GM12878 (cell line): ENCODE measurements at regions not wholly inside any gene's neighbourhood (a gene's known extent, or its start where the extent isn't known, plus 50 kb on each side); places are given as distances from the start of the nearest gene placed in this dataset.

Source experiments
- ATAC-seq: fragments of 200-7000 bp; cut with Tn5 transposase; 3 replicates; pipeline ENCODE4 v1.9.1; 2020; ENCODE audit warnings: mild to moderate bottlenecking, moderate library complexity
- BruUV-seq: library from RNA; stranded (reverse); fragments of 400-500 nt; replicated peaks from 2 replicates; lab custom pipeline; 2021; lab: Mats Ljungman, UMichigan
- CTCF ChIA-PET: fragments of 300-600 bp; sonication (Branson Sonifier 250); formaldehyde crosslinking; extraction: SDS; loops from one replicate; lab custom pipeline; 2021; ENCODE audit warnings: inconsistent platforms; lab: Yijun Ruan, JAX
- POLR2A ChIA-PET: fragments of 350-600 bp; formaldehyde crosslinking; extraction: SDS; loops from one replicate; lab custom pipeline; 2021; ENCODE audit warnings: inconsistent platforms; lab: Charles Lee
- RAD21 ChIA-PET: fragments of 300-600 bp; sonication (Branson Sonifier 250); formaldehyde crosslinking; loops from one replicate; lab custom pipeline; 2023; ENCODE audit warnings: antibody characterized with exemption; ENCODE audit not compliant: unreplicated experiment; lab: Charles Lee
- SMC1A ChIA-PET: fragments of 300-600 bp; sonication (Branson Sonifier 250); formaldehyde crosslinking; loops from one replicate; lab custom pipeline; 2023; ENCODE audit not compliant: unreplicated experiment, uncharacterized antibody; lab: Charles Lee
- DNase-seq: peaks from one replicate; pipeline ENCODE4 v3.0.0-alpha.2; 2011; ENCODE audit warnings: low read depth, low spot score
- FAIRE-seq: peaks from 3 replicates; lab custom pipeline; 2011; peaks lifted over from hg19 to GRCh38; lab: Jason Lieb, UNC
- H2AFZ ChIP-seq: 2 replicates; pipeline ENCODE4 v1.6.0; 2011; ENCODE audit warnings: low read depth, low read length, control low read depth; ENCODE audit not compliant: control insufficient read depth
- H3K27ac ChIP-seq: 2 replicates; pipeline ENCODE4 v1.5.1; 2011; ENCODE audit warnings: control low read depth; ENCODE audit not compliant: control insufficient read depth, insufficient read depth
- H3K27me3 ChIP-seq, 2 experiments: replicated peaks in 1 of 2; 2 replicates each; pipeline versions ENCODE4 v1.6.0 to v1.6.1; 2011; ENCODE audit warnings: low read length in 1 of 2; ENCODE audit not compliant: control insufficient read depth in 2 of 2, insufficient read depth in 2 of 2
- H3K36me3 ChIP-seq, 2 experiments: 2 replicates each; pipeline ENCODE4 v1.5.1; 2011; ENCODE audit warnings: low read length in 1 of 2; ENCODE audit not compliant: control insufficient read depth in 2 of 2, insufficient read depth in 2 of 2
- H3K4me1 ChIP-seq: 2 replicates; pipeline ENCODE4 v1.6.1; 2011; ENCODE audit warnings: mild to moderate bottlenecking, low read length, moderate library complexity, mixed read lengths; ENCODE audit not compliant: control insufficient read depth, insufficient read depth
- H3K4me2 ChIP-seq: 2 replicates; pipeline ENCODE4 v1.6.0; 2011; ENCODE audit warnings: control low read depth; ENCODE audit not compliant: control insufficient read depth, insufficient read depth
- H3K4me3 ChIP-seq: fragments of 200-600 bp; sonication (generic); 2 replicates; pipeline ENCODE4 v1.5.1; 2016
- H3K79me2 ChIP-seq: 2 replicates; pipeline ENCODE4 v1.6.0; 2011; ENCODE audit warnings: low read length; ENCODE audit not compliant: control insufficient read depth, insufficient read depth
- H3K9ac ChIP-seq: 2 replicates; pipeline ENCODE4 v1.8.0; 2011; ENCODE audit warnings: low read length, control low read depth, mixed read lengths; ENCODE audit not compliant: control insufficient read depth, insufficient read depth
- H3K9me3 ChIP-seq: replicated peaks from 3 replicates; pipeline ENCODE4 v1.5.1; 2011; ENCODE audit warnings: mild to moderate bottlenecking, low read length; ENCODE audit not compliant: control insufficient read depth, insufficient read depth
- H4K20me1 ChIP-seq: 2 replicates; pipeline ENCODE4 v1.6.0; 2011; ENCODE audit not compliant: control insufficient read depth, insufficient read depth
- BCLAF1 ChIP-seq: fragments of 450-650 bp; IDR thresholded peaks from 2 replicates; pipeline ENCODE4 v1.6.1; 2017; ENCODE audit warnings: antibody characterized with exemption, mild to moderate bottlenecking, moderate library complexity
- CBX3 ChIP-seq: fragments of 200-600 bp; sonication (generic); IDR thresholded peaks from 2 replicates; pipeline ENCODE4 v1.6.1; 2016; ENCODE audit warnings: low read depth, borderline replicate concordance
- CREM ChIP-seq: IDR thresholded peaks from 2 replicates; pipeline ENCODE4 v1.6.1; 2014; ENCODE audit warnings: antibody characterized with exemption, low read depth
- CUX1 ChIP-seq: IDR thresholded peaks from 2 replicates; pipeline ENCODE4 v1.6.1; 2012; ENCODE audit warnings: improper control_type of control experiment, low read depth, low read length; ENCODE audit not compliant: insufficient replicate concordance
- DPF2 ChIP-seq: fragments of 450-650 bp; IDR thresholded peaks from 2 replicates; pipeline ENCODE4 v1.6.1; 2017; ENCODE audit warnings: mild to moderate bottlenecking
- FOXM1 ChIP-seq: IDR thresholded peaks from 2 replicates; pipeline ENCODE4 v1.6.1; 2012; ENCODE audit warnings: low read depth, mild to moderate bottlenecking, inconsistent platforms, low read length, moderate library complexity
- HSF1 ChIP-seq: fragments of 150-350 bp; IDR thresholded peaks from 2 replicates; pipeline ENCODE4 v1.6.1; 2014; ENCODE audit warnings: mild to moderate bottlenecking, low read depth, low read length
- KDM1A ChIP-seq: fragments of 200-600 bp; sonication (generic); IDR thresholded peaks from 2 replicates; pipeline ENCODE4 v1.6.1; 2016; ENCODE audit warnings: borderline replicate concordance
- NRF1 ChIP-seq: conservative IDR thresholded peaks from 2 replicates; pipeline ENCODE4 v1.6.1; 2011; ENCODE audit warnings: mild to moderate bottlenecking, low read depth, low read length, improper control_type of control experiment
- PAX8 ChIP-seq: fragments of 450-650 bp; IDR thresholded peaks from 2 replicates; pipeline ENCODE4 v1.6.1; 2017; ENCODE audit warnings: mild to moderate bottlenecking, moderate library complexity
- PML ChIP-seq: IDR thresholded peaks from 2 replicates; pipeline ENCODE4 v1.6.1; 2012; ENCODE audit warnings: low read length, inconsistent platforms
- SUPT20H ChIP-seq: IDR thresholded peaks from 2 replicates; pipeline ENCODE4 v1.6.1; 2011; ENCODE audit warnings: low read depth, mild to moderate bottlenecking, low read length, moderate library complexity, borderline replicate concordance; ENCODE audit not compliant: control insufficient read depth
- ZSCAN29 ChIP-seq: fragments of 450-650 bp; IDR thresholded peaks from 2 replicates; pipeline ENCODE4 v1.6.1; 2017; ENCODE audit warnings: mild to moderate bottlenecking, moderate library complexity
- WGBS: methylation state at CpG from one replicate; pipeline ENCODE4 v1.1.6; 2016; ENCODE audit warnings: low lambda C conversion rate; ENCODE audit not compliant: insufficient replicate concordance, insufficient coverage; ENCODE audit errors: missing lambda C conversion rate; 5-methylcytosine and 5-hydroxymethylcytosine counted together
- in situ Hi-C: fragments of 300-500 bp; cut with MboI; formaldehyde crosslinking; loops from 9 replicates; pipeline ENCODE4 v1.14.3; 2018; ENCODE audit warnings: mixed read lengths
- intact Hi-C: fragments of 100-400 bp; cut with micrococcal nuclease; formaldehyde crosslinking; loops from one replicate; pipeline ENCODE4 v1.14.2; 2022; ENCODE audit not compliant: unreplicated experiment
- TF ChIP-seq, protein P1 (sequence below): IDR thresholded peaks from 2 replicates; pipeline ENCODE4 v1.6.1; 2011; ENCODE audit warnings: mild to moderate bottlenecking, low read depth, low read length, moderate library complexity; ENCODE audit not compliant: insufficient replicate concordance

DNA sequence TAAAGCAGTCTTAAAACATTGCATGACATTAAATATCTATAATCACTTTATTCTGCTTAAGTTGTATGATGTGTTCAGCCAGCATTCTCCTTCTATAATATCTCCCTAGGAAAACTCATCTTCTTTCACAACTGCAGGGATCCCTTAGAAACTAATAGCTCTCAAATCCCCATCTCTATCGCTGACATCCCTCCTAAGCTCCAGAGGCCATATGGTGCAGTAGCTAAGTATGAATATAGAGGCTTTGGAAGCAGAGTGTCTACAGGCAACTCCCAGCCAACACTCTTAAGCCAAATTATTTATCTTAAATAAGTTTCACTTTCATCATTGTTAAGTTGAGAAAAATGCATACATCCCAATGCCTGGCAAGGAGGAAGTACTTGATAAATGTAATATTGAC, 349.5 kb upstream of the MIR17HG start:
- ChIA-PET RAD21 (no interaction called here), SMC1A (interaction anchor here (0.6 kb wide), 1 partner anchor 19 kb away, joined by 3 read pairs; no protein-coding TSS in a partner anchor), CTCF (no interaction called here), POLR2A (no interaction called here)
- Histone ChIP-seq H4K20me1 (no peaks in the 10 kb centered on the region), H3K9me3 (no peaks in the 10 kb centered on the region), H3K4me1 (no peaks in the 10 kb centered on the region), H3K4me2 (no peak overlapping the region), H3K9ac (no peak overlapping the region), H3K79me2 (no peaks in the 10 kb centered on the region), H2AFZ (no peak overlapping the region), H3K36me3 (no peaks in the 10 kb centered on the region), H3K27ac (no peak overlapping the region), H3K27me3 (no peaks in the 10 kb centered on the region), H3K4me3 (no peak overlapping the region)
- no TSS peak for BruUV-seq
- no peak for FAIRE-seq
- intact Hi-C loops (no loop called here), in situ Hi-C loops (no loop called here)
- DNase-seq = no peak
- WGBS = 79% methylated on average over 1 of the region's 1 CpG
- no peak for ATAC-seq
- TF ChIP-seq, protein P1, sequence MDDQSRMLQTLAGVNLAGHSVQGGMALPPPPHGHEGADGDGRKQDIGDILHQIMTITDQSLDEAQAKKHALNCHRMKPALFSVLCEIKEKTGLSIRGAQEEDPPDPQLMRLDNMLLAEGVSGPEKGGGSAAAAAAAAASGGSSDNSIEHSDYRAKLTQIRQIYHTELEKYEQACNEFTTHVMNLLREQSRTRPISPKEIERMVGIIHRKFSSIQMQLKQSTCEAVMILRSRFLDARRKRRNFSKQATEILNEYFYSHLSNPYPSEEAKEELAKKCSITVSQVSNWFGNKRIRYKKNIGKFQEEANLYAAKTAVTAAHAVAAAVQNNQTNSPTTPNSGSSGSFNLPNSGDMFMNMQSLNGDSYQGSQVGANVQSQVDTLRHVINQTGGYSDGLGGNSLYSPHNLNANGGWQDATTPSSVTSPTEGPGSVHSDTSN = no peak
- TF ChIP-seq ZSCAN29 (no peak), FOXM1 (no peak), CUX1 (no peak), PAX8 (no peak), BCLAF1 (no peak), CREM (no peak), PML (no peak), HSF1 (no peak), NRF1 (no peak), DPF2 (no peak), SUPT20H (no peak), KDM1A (no peak), CBX3 (no peak)
